Sigmoid colon (tissue), 4 donors: ENCODE measurements at regions not wholly inside any gene's neighbourhood (a gene's known extent, or its start where the extent isn't known, plus 50 kb on each side); places are given as distances from the start of the nearest gene placed in this dataset.
"Not testable (repeated sequence)": the region's sequence is repeated elsewhere in the genome, so short reads cannot be mapped to it uniquely, and the experiment has no call there.

Experiments used
- EP300 ChIP-seq, 4 donors: sonication (generic); formaldehyde crosslinking; IDR thresholded peaks; one replicate each; pipeline ENCODE4 v1.6.1; 2017; ENCODE audit warnings: antibody characterized with exemption in 4 of 4
- POLR2A ChIP-seq, 2 donors: fragments of 450-650 bp; IDR thresholded peaks; one replicate each; pipeline ENCODE4 v1.6.1; 2016; ENCODE audit warnings: antibody characterized with exemption in 2 of 2, mild to moderate bottlenecking in 2 of 2, moderate library complexity in 2 of 2
- POLR2AphosphoS5 ChIP-seq, 4 donors: sonication (generic); formaldehyde crosslinking; IDR thresholded peaks; one replicate each; pipeline ENCODE4 v1.6.1; 2017; ENCODE audit warnings: antibody characterized with exemption in 4 of 4
- TF ChIP-seq, protein P1 (sequence below), 4 experiments: fragments of 450-650 bp in 3 of 4; fragments of 200-600 bp in 1 of 4; IDR thresholded peaks; one replicate each; pipeline ENCODE4 v1.5.1; 2016 to 2019; ENCODE audit warnings: antibody characterized with exemption in 4 of 4, mild to moderate bottlenecking in 3 of 4, moderate library complexity in 2 of 4

GRCh38 chr7:75269159-75269558 is 126.3 kb upstream of the TRIM73 start:
- not testable (repeated sequence) for TF ChIP-seq EP300, POLR2A, POLR2AphosphoS5 (IDR thresholded peaks at IDR 0.05)
- TF ChIP-seq, protein P1, sequence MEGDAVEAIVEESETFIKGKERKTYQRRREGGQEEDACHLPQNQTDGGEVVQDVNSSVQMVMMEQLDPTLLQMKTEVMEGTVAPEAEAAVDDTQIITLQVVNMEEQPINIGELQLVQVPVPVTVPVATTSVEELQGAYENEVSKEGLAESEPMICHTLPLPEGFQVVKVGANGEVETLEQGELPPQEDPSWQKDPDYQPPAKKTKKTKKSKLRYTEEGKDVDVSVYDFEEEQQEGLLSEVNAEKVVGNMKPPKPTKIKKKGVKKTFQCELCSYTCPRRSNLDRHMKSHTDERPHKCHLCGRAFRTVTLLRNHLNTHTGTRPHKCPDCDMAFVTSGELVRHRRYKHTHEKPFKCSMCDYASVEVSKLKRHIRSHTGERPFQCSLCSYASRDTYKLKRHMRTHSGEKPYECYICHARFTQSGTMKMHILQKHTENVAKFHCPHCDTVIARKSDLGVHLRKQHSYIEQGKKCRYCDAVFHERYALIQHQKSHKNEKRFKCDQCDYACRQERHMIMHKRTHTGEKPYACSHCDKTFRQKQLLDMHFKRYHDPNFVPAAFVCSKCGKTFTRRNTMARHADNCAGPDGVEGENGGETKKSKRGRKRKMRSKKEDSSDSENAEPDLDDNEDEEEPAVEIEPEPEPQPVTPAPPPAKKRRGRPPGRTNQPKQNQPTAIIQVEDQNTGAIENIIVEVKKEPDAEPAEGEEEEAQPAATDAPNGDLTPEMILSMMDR (IDR thresholded peaks at IDR 0.05), result not testable (repeated sequence)
